ENCODE measurements at regions not wholly inside any gene's neighbourhood (a gene's known extent, or its start where the extent isn't known, plus 50 kb on each side); places are given as distances from the start of the nearest gene placed in this dataset.

DNA sequence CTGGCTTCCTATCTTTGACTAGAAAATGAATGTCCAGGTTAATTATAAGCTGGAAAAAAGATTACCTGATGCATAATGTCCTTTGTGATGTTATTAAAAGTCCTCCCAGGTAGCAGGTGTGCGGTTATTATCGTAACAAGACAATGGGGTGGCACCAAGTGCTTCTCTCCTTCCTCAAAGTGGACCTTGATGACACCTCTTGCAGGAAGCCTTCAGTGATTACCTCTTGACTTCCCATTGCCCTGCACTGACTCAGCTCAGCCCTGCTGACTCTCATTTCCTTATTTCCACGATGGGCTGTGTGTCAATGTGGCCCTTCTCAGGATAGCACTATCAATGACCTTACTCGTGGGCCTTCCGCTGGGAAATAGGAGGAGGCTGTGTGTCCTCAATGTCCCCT, 477.4 kb upstream of the CCL2 start:
- H3K4me1 ChIP-seq: peaks cover 0 to 6% (median 0%) of the 10 kb centered on the region in 3 donors
- no peaks in the 10 kb centered on the region for H3K36me3 ChIP-seq
- no peak for DNase-seq
- no peaks in the 10 kb centered on the region for H3K9me3 ChIP-seq
- H3K27me3 ChIP-seq: peaks cover 0 to 46% (median 0%) of the 10 kb centered on the region in 4 donors
- intact Hi-C loops (cut with DNase I): loop anchor here (5.0 kb wide), 1 partner anchor 370 kb away; no protein-coding TSS in a partner anchor
- H3K4me3 ChIP-seq: no peak overlapping the region
- 63 to 77% methylated on average over 4 to 5 of the region's 5 CpGs for WGBS, 2 donors
- TF ChIP-seq POLR2A (IDR thresholded peaks at IDR 0.05): no peak
- TF ChIP-seq, protein P1, sequence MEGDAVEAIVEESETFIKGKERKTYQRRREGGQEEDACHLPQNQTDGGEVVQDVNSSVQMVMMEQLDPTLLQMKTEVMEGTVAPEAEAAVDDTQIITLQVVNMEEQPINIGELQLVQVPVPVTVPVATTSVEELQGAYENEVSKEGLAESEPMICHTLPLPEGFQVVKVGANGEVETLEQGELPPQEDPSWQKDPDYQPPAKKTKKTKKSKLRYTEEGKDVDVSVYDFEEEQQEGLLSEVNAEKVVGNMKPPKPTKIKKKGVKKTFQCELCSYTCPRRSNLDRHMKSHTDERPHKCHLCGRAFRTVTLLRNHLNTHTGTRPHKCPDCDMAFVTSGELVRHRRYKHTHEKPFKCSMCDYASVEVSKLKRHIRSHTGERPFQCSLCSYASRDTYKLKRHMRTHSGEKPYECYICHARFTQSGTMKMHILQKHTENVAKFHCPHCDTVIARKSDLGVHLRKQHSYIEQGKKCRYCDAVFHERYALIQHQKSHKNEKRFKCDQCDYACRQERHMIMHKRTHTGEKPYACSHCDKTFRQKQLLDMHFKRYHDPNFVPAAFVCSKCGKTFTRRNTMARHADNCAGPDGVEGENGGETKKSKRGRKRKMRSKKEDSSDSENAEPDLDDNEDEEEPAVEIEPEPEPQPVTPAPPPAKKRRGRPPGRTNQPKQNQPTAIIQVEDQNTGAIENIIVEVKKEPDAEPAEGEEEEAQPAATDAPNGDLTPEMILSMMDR (IDR thresholded peaks at IDR 0.05): no peak
- no peak overlapping the region for H3K27ac ChIP-seq

DNA sequence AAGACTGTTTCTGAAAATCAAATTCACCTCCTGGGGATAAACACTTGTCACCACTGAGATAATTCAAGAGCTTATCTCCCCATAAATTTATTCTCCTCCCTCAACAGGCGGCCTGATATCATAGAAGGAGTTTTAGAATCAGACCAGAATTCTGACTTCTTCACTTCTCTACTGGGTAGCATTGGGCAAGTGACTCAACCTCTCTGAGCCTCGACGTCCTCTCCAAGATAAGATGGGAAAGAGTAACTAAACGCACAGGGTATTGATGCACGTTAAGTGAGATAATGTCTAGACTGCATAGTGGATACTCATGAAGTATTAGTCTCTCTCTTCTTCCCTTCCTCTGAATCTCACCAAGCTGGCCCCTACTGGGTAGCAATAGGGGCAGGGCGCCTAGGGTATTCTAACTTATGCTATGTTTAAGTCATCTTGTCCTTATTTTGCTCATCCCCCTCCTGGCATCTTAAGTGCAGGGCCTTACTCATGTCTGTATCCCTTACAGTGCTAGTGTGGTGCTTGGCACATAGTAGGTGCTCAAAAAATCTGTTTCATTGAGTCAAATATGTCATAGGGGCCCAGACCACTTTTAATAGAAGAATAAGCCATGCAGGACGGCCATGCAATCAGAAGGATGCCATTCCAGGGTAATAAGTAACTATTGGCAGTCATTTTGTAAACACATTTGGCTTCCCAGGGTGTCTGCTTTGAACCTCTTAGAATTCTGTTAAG, 476.4 kb upstream of the CCL2 start:
- H3K27me3 ChIP-seq: peaks cover 0 to 52% (median 0%) of the 10 kb centered on the region in 4 donors
- no peaks in the 10 kb centered on the region for H3K9me3 ChIP-seq
- H3K27ac ChIP-seq: no peak overlapping the region
- 68 to 71% methylated on average over 7 of the region's 7 CpGs for WGBS, 2 donors
- H3K36me3 ChIP-seq: no peaks in the 10 kb centered on the region
- no peak overlapping the region for H3K4me3 ChIP-seq
- H3K4me1 ChIP-seq: peaks cover 0 to 6% (median 0%) of the 10 kb centered on the region in 3 donors
- no peak for DNase-seq
- TF ChIP-seq POLR2A (IDR thresholded peaks at IDR 0.05): no peak
- TF ChIP-seq, protein P1 (IDR thresholded peaks at IDR 0.05): no peak
- intact Hi-C loops (cut with DNase I): loop anchor here (5.0 kb wide), 1 partner anchor 369 kb away; no protein-coding TSS in a partner anchor

DNA sequence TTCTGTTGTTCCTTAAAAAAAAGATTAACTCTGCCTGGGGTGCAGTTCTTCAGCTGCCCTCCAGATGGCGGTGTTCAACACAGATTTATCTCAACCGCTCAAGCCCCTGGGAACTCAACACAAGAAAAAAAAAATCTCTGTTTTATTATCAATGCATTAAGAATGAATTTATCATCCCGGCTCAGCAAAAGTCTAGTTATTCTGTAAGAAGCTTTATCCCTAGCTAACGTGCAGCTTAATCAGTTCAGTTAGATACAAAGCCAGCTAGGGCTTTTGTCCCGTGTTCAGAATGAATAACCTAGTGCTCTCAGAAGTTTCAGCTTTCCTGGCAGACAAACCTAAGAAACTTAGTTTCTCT, 475.9 kb upstream of the CCL2 start:
- intact Hi-C loops (cut with DNase I): loop anchor here (5.0 kb wide), 1 partner anchor 368 kb away; no protein-coding TSS in a partner anchor
- Histone ChIP-seq H3K4me3 (no peak overlapping the region), H3K27ac (no peak overlapping the region), H3K9me3 (no peaks in the 10 kb centered on the region), H3K27me3 (peaks cover 0 to 58% (median 0%) of the 10 kb centered on the region in 4 donors), H3K36me3 (no peaks in the 10 kb centered on the region), H3K4me1 (peaks cover 0 to 6% (median 0%) of the 10 kb centered on the region in 3 donors)
- WGBS, 2 donors: 3 to 6% methylated on average over 5 of the region's 5 CpGs
- DNase-seq: no peak
- TF ChIP-seq, protein P1 (IDR thresholded peaks at IDR 0.05): peak; percentile 90 to 98 (median 93)
- TF ChIP-seq POLR2A (IDR thresholded peaks at IDR 0.05): no peak

DNA sequence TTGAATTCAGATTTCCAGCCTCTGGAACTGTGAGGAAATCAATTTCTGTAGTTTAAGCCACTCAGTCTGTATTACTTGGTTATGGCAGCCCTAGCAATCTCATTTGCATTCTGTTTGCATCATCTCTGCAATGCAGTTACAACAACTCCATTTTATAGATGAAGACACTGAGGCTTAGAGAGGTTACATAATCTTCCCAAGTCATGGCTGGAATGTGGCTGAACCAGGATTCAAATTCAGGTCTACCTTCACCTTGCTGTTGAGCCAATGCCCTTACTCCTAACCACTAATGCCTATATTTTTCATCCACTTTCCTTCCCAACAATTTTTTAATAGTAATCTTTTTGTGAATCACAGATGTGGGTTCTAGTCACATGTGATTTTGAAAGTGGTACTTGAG, 469.8 kb upstream of the CCL2 start:
- H3K27ac ChIP-seq: no peak overlapping the region
- H3K4me1 ChIP-seq: no peaks in the 10 kb centered on the region
- no peak for TF ChIP-seq POLR2A (IDR thresholded peaks at IDR 0.05)
- TF ChIP-seq, protein P1 (IDR thresholded peaks at IDR 0.05): no peak
- DNase-seq: no peak
- no peak overlapping the region for H3K4me3 ChIP-seq
- H3K9me3 ChIP-seq: no peaks in the 10 kb centered on the region
- H3K36me3 ChIP-seq: no peaks in the 10 kb centered on the region
- H3K27me3 ChIP-seq: peaks cover 0 to 61% (median 0%) of the 10 kb centered on the region in 4 donors
- intact Hi-C loops (cut with DNase I): no loop called here

DNA sequence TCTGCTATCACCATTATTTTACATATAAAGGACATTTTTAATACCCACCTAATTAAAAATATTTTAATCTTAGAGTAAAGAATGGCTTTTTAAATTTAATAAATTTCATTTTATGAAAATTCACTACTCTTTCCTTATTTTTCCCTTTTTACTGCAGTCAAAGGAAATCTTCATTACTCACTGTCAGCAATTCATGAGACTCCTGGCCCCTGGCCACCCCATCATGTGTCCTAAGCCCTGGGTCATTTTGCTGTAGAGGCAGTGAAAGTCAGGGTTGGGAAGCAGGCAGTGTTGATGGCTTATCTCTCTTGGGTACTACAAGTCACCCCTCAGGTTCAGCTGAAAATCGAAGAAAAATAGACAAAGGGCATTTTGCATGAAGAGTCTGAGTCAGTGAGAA, 468.6 kb upstream of the CCL2 start:
- H3K4me1 ChIP-seq: no peaks in the 10 kb centered on the region
- DNase-seq: no peak
- H3K27ac ChIP-seq: no peak overlapping the region
- H3K27me3 ChIP-seq: peaks cover 0 to 53% (median 2%) of the 10 kb centered on the region in 4 donors
- H3K9me3 ChIP-seq: no peaks in the 10 kb centered on the region
- WGBS, 2 donors: 54 to 60% methylated on average over 1 of the region's 1 CpG
- intact Hi-C loops (cut with DNase I): no loop called here
- no peaks in the 10 kb centered on the region for H3K36me3 ChIP-seq
- no peak overlapping the region for H3K4me3 ChIP-seq
- TF ChIP-seq, protein P1 (IDR thresholded peaks at IDR 0.05): no peak
- no peak for TF ChIP-seq POLR2A (IDR thresholded peaks at IDR 0.05)

Data from esophagus squamous epithelium (tissue), 5 donors.